Epithelial cell of esophagus (primary cell): ENCODE measurements at regions not wholly inside any gene's neighbourhood (a gene's known extent, or its start where the extent isn't known, plus 50 kb on each side); places are given as distances from the start of the nearest gene placed in this dataset.

ENCODE experiments used
- DNase-seq: peaks from one replicate; pipeline ENCODE4 v3.0.0; 2010; ENCODE audit warnings: low read depth
- H3K4me3 ChIP-seq: 2 replicates; pipeline ENCODE4 v1.5.1; 2011; ENCODE audit warnings: mild to moderate bottlenecking, low read length, control low read depth
- CTCF ChIP-seq: IDR thresholded peaks from 2 replicates; pipeline ENCODE4 v1.5.1; 2011; ENCODE audit warnings: low read depth, mild to moderate bottlenecking, low read length, control low read depth, inconsistent platforms; ENCODE audit not compliant: insufficient read depth; ENCODE audit errors: missing control alignments

- no peak for DNase-seq
- H3K4me3 ChIP-seq = no peak overlapping the region
- TF ChIP-seq CTCF = no peak
These were observed 669.8 kb upstream of the LRFN5 start for GRCh38 chr14:40936861-40937260.

GRCh38 chr14:40920380-40920779 is 686.3 kb upstream of the LRFN5 start:
- no peak for DNase-seq
- no peak overlapping the region for H3K4me3 ChIP-seq
- no peak for TF ChIP-seq CTCF

- DNase-seq = no peak
- no peak overlapping the region for H3K4me3 ChIP-seq
- TF ChIP-seq CTCF = no peak
These were observed 695.5 kb upstream of the LRFN5 start for GRCh38 chr14:40911141-40911540.

GRCh38 chr14:40909906-40910305 is 696.8 kb upstream of the LRFN5 start:
- no peak for DNase-seq
- TF ChIP-seq CTCF = no peak
- no peak overlapping the region for H3K4me3 ChIP-seq

GRCh38 chr14:40903709-40904108 is 703.0 kb upstream of the LRFN5 start:
- H3K4me3 ChIP-seq = no peak overlapping the region
- no peak for DNase-seq
- no peak for TF ChIP-seq CTCF

GRCh38 chr14:40899435-40899834 is 707.2 kb upstream of the LRFN5 start:
- TF ChIP-seq CTCF = no peak
- DNase-seq = no peak

GRCh38 chr14:40894846-40895245 is 711.8 kb upstream of the LRFN5 start:
- H3K4me3 ChIP-seq = no peak overlapping the region
- no peak for TF ChIP-seq CTCF
- no peak for DNase-seq

More at GRCh38 chr14:40899435-40899834, 707.2 kb upstream of the LRFN5 start:
- no peak overlapping the region for H3K4me3 ChIP-seq
